SK-N-SH (cell line): ENCODE measurements at regions not wholly inside any gene's neighbourhood (a gene's known extent, or its start where the extent isn't known, plus 50 kb on each side); places are given as distances from the start of the nearest gene placed in this dataset.

Experiments used
- CTCF ChIA-PET: fragments of 300-600, 350-600 bp; formaldehyde crosslinking; extraction: SDS; loops from one replicate; lab custom pipeline; 2021; lab: Yijun Ruan, JAX
- POLR2A ChIA-PET: fragments of 350-600 bp; sonication (Branson Sonifier 250); formaldehyde crosslinking; extraction: SDS; loops from one replicate; lab custom pipeline; 2020; ENCODE audit warnings: antibody characterized with exemption, inconsistent platforms; lab: Yijun Ruan, JAX
- DNase-seq: peaks from one replicate; pipeline ENCODE4 v3.0.0; 2012
- H2AFZ ChIP-seq: fragments of 200-600 bp; sonication (generic); 2 replicates; pipeline ENCODE4 v1.8.1; 2016; ENCODE audit warnings: antibody characterized with exemption, mild to moderate bottlenecking, low read depth
- H3F3A ChIP-seq: fragments of 200-600 bp; sonication (generic); replicated peaks from 2 replicates; pipeline ENCODE3; 2016; ENCODE audit warnings: antibody characterized with exemption, mild to moderate bottlenecking; ENCODE audit not compliant: insufficient read depth
- H3K27ac ChIP-seq, 2 experiments: fragments of 200-500 bp in 1 of 2; fragments of 200-600 bp in 1 of 2; sonication (Bioruptor generic) in 1 of 2; sonication (generic), shearing (Covaris generic) in 1 of 2; 2 replicates each; pipeline versions ENCODE4 v1.5.1 to v1.6.1; 2014 to 2016; ENCODE audit warnings: low read depth in 2 of 2, inconsistent platforms in 1 of 2, low read length in 1 of 2, mild to moderate bottlenecking in 1 of 2, mixed read lengths in 1 of 2
- H3K27me3 ChIP-seq: fragments of 200-600 bp; sonication (generic), shearing (Covaris generic); 2 replicates; pipeline ENCODE4 v1.6.1; 2016; ENCODE audit warnings: mixed run types; ENCODE audit not compliant: insufficient read depth
- H3K36me3 ChIP-seq, 2 experiments: fragments of 200-500 bp in 1 of 2; fragments of 200-600 bp in 1 of 2; sonication (Bioruptor generic) in 1 of 2; sonication (generic) in 1 of 2; replicated peaks in 1 of 2; 2 replicates each; pipeline versions ENCODE3 to v1.5.1; 2014 to 2016; ENCODE audit warnings: low read length in 1 of 2, mild to moderate bottlenecking in 1 of 2; ENCODE audit not compliant: insufficient read depth in 2 of 2, control insufficient read depth in 1 of 2
- H3K4me1 ChIP-seq, 2 experiments: fragments of 200-500 bp in 1 of 2; fragments of 200-600 bp in 1 of 2; sonication (Bioruptor generic) in 1 of 2; sonication (generic), shearing (Covaris generic) in 1 of 2; 2 replicates each; pipeline versions ENCODE4 v1.5.1 to v1.6.1; 2014 to 2016; ENCODE audit warnings: low read depth in 1 of 2, low read length in 1 of 2, mixed run types in 1 of 2; ENCODE audit not compliant: insufficient read depth in 2 of 2, control insufficient read depth in 1 of 2
- H3K4me2 ChIP-seq: fragments of 200-600 bp; sonication (generic), shearing (Covaris generic); 2 replicates; pipeline ENCODE4 v1.6.1; 2017; ENCODE audit warnings: mixed run types
- H3K4me3 ChIP-seq, 2 experiments: fragments of 200-500 bp in 1 of 2; fragments of 200-600 bp in 1 of 2; sonication (Bioruptor generic) in 1 of 2; sonication (generic), shearing (Covaris generic) in 1 of 2; 2 replicates each; pipeline versions ENCODE4 v1.5.1 to v1.8.1; 2014 to 2016; ENCODE audit warnings: low read depth in 2 of 2, inconsistent platforms in 1 of 2, low read length in 1 of 2, mild to moderate bottlenecking in 1 of 2, mixed read lengths in 1 of 2, moderate library complexity in 1 of 2
- H3K79me2 ChIP-seq: fragments of 200-600 bp; sonication (generic); 2 replicates; pipeline ENCODE4 v1.8.1; 2017; ENCODE audit warnings: mild to moderate bottlenecking; ENCODE audit not compliant: insufficient read depth
- H3K9ac ChIP-seq: fragments of 200-600 bp; sonication (generic); 2 replicates; pipeline ENCODE4 v1.6.1; 2017; ENCODE audit warnings: mixed run types
- H3K9me2 ChIP-seq: fragments of 200-600 bp; sonication (generic); 2 replicates; pipeline ENCODE4 v1.6.1; 2017; ENCODE audit warnings: mixed run types
- H3K9me3 ChIP-seq: fragments of 200-600 bp; sonication (generic); 2 replicates; pipeline ENCODE4 v1.6.1; 2017; ENCODE audit warnings: mixed run types, mild to moderate bottlenecking, moderate library complexity
- H4K20me1 ChIP-seq: fragments of 200-600 bp; sonication (generic); 2 replicates; pipeline ENCODE4 v1.6.1; 2017; ENCODE audit warnings: mild to moderate bottlenecking, mixed run types; ENCODE audit not compliant: insufficient read depth
- EP300 ChIP-seq, 2 experiments: IDR thresholded peaks; 2 replicates each; pipeline versions ENCODE4 v1.4.0 to v1.6.1; 2012; ENCODE audit warnings: borderline replicate concordance in 1 of 2, low read depth in 1 of 2, low read length in 1 of 2
- FOSL2 ChIP-seq: IDR thresholded peaks from 2 replicates; pipeline ENCODE4 v1.4.0; 2012; ENCODE audit warnings: low read depth, mild to moderate bottlenecking, moderate library complexity, borderline replicate concordance
- MEF2A ChIP-seq: IDR thresholded peaks from 2 replicates; pipeline ENCODE4 v1.4.0; 2012; ENCODE audit warnings: low read depth, borderline replicate concordance
- NFIC ChIP-seq: IDR thresholded peaks from 2 replicates; pipeline ENCODE4 v1.4.0; 2012; ENCODE audit warnings: borderline replicate concordance
- RCOR1 ChIP-seq: fragments of 150-350 bp; IDR thresholded peaks from 2 replicates; pipeline ENCODE4 v1.6.1; 2017; ENCODE audit warnings: antibody characterized with exemption, low read length
- SIN3A ChIP-seq: IDR thresholded peaks from 2 replicates; pipeline ENCODE4 v1.6.1; 2012; ENCODE audit warnings: low read depth, mild to moderate bottlenecking, low read length, moderate library complexity, borderline replicate concordance
- TAF1 ChIP-seq: IDR thresholded peaks from 2 replicates; pipeline ENCODE4 v1.6.1; 2012; ENCODE audit warnings: low read depth, mild to moderate bottlenecking, low read length, moderate library complexity, borderline replicate concordance
- WGBS: methylation state at CpG from one replicate; pipeline ENCODE4 v1.1.6; 2017; ENCODE audit warnings: low lambda C conversion rate; 5-methylcytosine and 5-hydroxymethylcytosine counted together
- TF ChIP-seq, protein P1 (sequence below): IDR thresholded peaks from 2 replicates; pipeline ENCODE4; 2012
- TF ChIP-seq, protein P2 (sequence below): fragments of 200-600 bp; sonication (generic); IDR thresholded peaks from 2 replicates; pipeline ENCODE4 v1.6.1; 2017; ENCODE audit warnings: antibody characterized with exemption, mild to moderate bottlenecking, moderate library complexity
- TF ChIP-seq, protein P3 (sequence below): fragments of 150-350 bp; IDR thresholded peaks from 2 replicates; pipeline ENCODE4 v1.6.1; 2016; ENCODE audit warnings: mild to moderate bottlenecking, low read depth, low read length

DNA sequence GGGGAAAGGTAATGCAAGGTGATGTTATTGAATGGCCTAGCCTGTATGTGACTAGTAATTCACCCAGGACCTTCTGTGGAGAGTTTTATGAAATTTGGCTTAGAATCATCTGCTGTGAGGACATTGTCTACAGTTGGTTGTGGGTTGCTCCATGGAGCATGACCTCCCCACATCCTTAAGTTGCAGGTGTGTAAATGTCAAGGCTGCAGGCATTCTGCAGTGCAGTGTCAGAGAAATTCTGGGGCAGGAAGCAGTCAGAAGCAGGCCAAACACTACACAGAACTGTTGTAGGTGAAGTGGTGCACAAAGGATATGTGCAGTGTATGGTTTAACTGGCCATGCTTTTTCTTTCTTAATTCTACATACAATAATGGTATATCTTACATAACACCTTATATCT, 588.3 kb downstream of the EBF1 start:
- H3K9ac ChIP-seq: no peak overlapping the region
- no peak overlapping the region for H3K4me3 ChIP-seq
- no peak overlapping the region for H3K4me2 ChIP-seq
- H3K79me2 ChIP-seq: no peaks in the 10 kb centered on the region
- DNase-seq: no peak
- H3K36me3 ChIP-seq: no peaks in the 10 kb centered on the region
- TF ChIP-seq EP300 (IDR thresholded peaks at IDR 0.05; ENCODE audit: borderline replicate concordance in 1 of 2, low read depth in 1 of 2, low read length in 1 of 2) (no peak), RCOR1 (no peak), MEF2A (no peak), SIN3A (no peak)
- TF ChIP-seq, all 33 proteins: peak for 0
- Histone ChIP-seq H3F3A (no peaks in the 10 kb centered on the region), H4K20me1 (no peaks in the 10 kb centered on the region), H3K27me3 (no peaks in the 10 kb centered on the region), H3K9me3 (no peaks in the 10 kb centered on the region), H3K27ac (no peak overlapping the region), H3K9me2 (no peaks in the 10 kb centered on the region), H3K4me1 (no peaks in the 10 kb centered on the region), H2AFZ (no peak overlapping the region)
- CTCF ChIA-PET: no interaction called here
- POLR2A ChIA-PET: no interaction called here

DNA sequence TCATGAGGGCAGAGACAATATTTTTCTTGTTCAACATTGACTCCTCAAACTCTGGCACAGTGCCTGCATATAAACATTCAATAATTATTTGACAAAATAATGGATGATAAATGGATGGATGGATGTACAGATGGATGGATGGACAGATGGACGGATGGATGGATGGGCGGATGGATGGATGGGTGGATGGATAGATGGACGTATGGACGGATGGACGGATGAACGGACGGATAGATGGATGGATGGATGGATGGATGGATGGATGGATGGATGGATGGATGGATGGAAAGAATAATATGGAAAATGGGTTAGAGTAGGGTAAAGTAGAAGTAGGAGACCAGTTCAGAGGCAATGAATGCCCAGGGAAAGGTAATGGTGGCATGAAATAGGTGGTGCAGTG, 589.2 kb downstream of the EBF1 start:
- H3K27me3 ChIP-seq: no peaks in the 10 kb centered on the region
- H3K9ac ChIP-seq: no peak overlapping the region
- H2AFZ ChIP-seq: no peak overlapping the region
- ChIA-PET POLR2A (no interaction called here), CTCF (no interaction called here)
- no peaks in the 10 kb centered on the region for H3F3A ChIP-seq
- WGBS: 38% methylated on average over 7 of the region's 7 CpGs
- H3K27ac ChIP-seq: no peak overlapping the region
- no peaks in the 10 kb centered on the region for H3K9me2 ChIP-seq
- DNase-seq: no peak
- H3K79me2 ChIP-seq: no peaks in the 10 kb centered on the region
- no peaks in the 10 kb centered on the region for H3K9me3 ChIP-seq
- no peaks in the 10 kb centered on the region for H3K4me1 ChIP-seq
- H4K20me1 ChIP-seq: no peaks in the 10 kb centered on the region
- no peak for TF ChIP-seq FOSL2
- TF ChIP-seq NFIC: no peak
- no peak for TF ChIP-seq TAF1
- TF ChIP-seq, protein P1, sequence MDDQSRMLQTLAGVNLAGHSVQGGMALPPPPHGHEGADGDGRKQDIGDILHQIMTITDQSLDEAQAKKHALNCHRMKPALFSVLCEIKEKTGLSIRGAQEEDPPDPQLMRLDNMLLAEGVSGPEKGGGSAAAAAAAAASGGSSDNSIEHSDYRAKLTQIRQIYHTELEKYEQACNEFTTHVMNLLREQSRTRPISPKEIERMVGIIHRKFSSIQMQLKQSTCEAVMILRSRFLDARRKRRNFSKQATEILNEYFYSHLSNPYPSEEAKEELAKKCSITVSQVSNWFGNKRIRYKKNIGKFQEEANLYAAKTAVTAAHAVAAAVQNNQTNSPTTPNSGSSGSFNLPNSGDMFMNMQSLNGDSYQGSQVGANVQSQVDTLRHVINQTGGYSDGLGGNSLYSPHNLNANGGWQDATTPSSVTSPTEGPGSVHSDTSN: no peak
- TF ChIP-seq, protein P2, sequence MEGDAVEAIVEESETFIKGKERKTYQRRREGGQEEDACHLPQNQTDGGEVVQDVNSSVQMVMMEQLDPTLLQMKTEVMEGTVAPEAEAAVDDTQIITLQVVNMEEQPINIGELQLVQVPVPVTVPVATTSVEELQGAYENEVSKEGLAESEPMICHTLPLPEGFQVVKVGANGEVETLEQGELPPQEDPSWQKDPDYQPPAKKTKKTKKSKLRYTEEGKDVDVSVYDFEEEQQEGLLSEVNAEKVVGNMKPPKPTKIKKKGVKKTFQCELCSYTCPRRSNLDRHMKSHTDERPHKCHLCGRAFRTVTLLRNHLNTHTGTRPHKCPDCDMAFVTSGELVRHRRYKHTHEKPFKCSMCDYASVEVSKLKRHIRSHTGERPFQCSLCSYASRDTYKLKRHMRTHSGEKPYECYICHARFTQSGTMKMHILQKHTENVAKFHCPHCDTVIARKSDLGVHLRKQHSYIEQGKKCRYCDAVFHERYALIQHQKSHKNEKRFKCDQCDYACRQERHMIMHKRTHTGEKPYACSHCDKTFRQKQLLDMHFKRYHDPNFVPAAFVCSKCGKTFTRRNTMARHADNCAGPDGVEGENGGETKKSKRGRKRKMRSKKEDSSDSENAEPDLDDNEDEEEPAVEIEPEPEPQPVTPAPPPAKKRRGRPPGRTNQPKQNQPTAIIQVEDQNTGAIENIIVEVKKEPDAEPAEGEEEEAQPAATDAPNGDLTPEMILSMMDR: no peak
- TF ChIP-seq, protein P3, sequence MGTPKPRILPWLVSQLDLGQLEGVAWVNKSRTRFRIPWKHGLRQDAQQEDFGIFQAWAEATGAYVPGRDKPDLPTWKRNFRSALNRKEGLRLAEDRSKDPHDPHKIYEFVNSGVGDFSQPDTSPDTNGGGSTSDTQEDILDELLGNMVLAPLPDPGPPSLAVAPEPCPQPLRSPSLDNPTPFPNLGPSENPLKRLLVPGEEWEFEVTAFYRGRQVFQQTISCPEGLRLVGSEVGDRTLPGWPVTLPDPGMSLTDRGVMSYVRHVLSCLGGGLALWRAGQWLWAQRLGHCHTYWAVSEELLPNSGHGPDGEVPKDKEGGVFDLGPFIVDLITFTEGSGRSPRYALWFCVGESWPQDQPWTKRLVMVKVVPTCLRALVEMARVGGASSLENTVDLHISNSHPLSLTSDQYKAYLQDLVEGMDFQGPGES: no peak
- H3K4me3 ChIP-seq: no peak overlapping the region
- no peaks in the 10 kb centered on the region for H3K36me3 ChIP-seq
- no peak overlapping the region for H3K4me2 ChIP-seq
